T-helper 22 cell (primary cell): ENCODE measurements at regions not wholly inside any gene's neighbourhood (a gene's known extent, or its start where the extent isn't known, plus 50 kb on each side); places are given as distances from the start of the nearest gene placed in this dataset.
"Not testable (repeated sequence)": the region's sequence is repeated elsewhere in the genome, so short reads cannot be mapped to it uniquely, and the experiment has no call there.

ENCODE experiments used
- DNase-seq: peaks from one replicate; pipeline ENCODE4 v3.0.0-alpha.2; 2020; ENCODE audit warnings: low read depth

GRCh38 chr6:14390805-14391204, 273.2 kb downstream of the CD83 start:
- DNase-seq = no peak

- no peak for DNase-seq
Measured at GRCh38 chr6:14393910-14394309, 276.3 kb downstream of the CD83 start.

- no peak for DNase-seq
Measured at GRCh38 chr6:14396392-14396791, 278.8 kb downstream of the CD83 start.

- DNase-seq = no peak
Measured at GRCh38 chr6:14396826-14397517, 279.4 kb downstream of the CD83 start.

- no peak for DNase-seq
Measured at GRCh38 chr6:14397518-14397901, 279.9 kb downstream of the CD83 start.

GRCh38 chr6:14398953-14399352, 281.4 kb downstream of the CD83 start:
- DNase-seq = no peak

GRCh38 chr6:14399635-14400034, 282.1 kb downstream of the CD83 start:
- no peak for DNase-seq

- no peak for DNase-seq
Measured at GRCh38 chr6:14401246-14401645, 283.7 kb downstream of the CD83 start.

- no peak for DNase-seq
Measured at GRCh38 chr6:14406614-14407331, 289.2 kb downstream of the CD83 start.

GRCh38 chr6:14408446-14408845, 290.9 kb downstream of the CD83 start:
- no peak for DNase-seq

GRCh38 chr6:14412026-14412425, 294.5 kb downstream of the CD83 start:
- DNase-seq = no peak

- DNase-seq = no peak
Measured at GRCh38 chr6:14415452-14415851, 297.9 kb downstream of the CD83 start.

GRCh38 chr6:14417377-14417776, 299.8 kb downstream of the CD83 start:
- DNase-seq = no peak

GRCh38 chr6:14419224-14419623, 301.7 kb downstream of the CD83 start:
- not testable (repeated sequence) for DNase-seq

GRCh38 chr6:14422061-14422460, 304.5 kb downstream of the CD83 start:
- DNase-seq = no peak

GRCh38 chr6:14422917-14423316, 305.3 kb downstream of the CD83 start:
- DNase-seq = no peak

- DNase-seq = no peak
Measured at GRCh38 chr6:14423330-14423729, 305.8 kb downstream of the CD83 start.

GRCh38 chr6:14423955-14424354, 306.4 kb downstream of the CD83 start:
- DNase-seq = no peak

- no peak for DNase-seq
Measured at GRCh38 chr6:14425805-14426204, 308.2 kb downstream of the CD83 start.

- DNase-seq = no peak
Measured at GRCh38 chr6:14426281-14426680, 308.7 kb downstream of the CD83 start.

- DNase-seq = no peak
Measured at GRCh38 chr6:14428269-14428668, 310.7 kb downstream of the CD83 start.

GRCh38 chr6:14429396-14429795, 311.8 kb downstream of the CD83 start:
- DNase-seq = no peak

- no peak for DNase-seq
Measured at GRCh38 chr6:14430218-14430617, 312.6 kb downstream of the CD83 start.
